SU-DHL-6 (cell line): ENCODE measurements at regions not wholly inside any gene's neighbourhood (a gene's known extent, or its start where the extent isn't known, plus 50 kb on each side); places are given as distances from the start of the nearest gene placed in this dataset.

Source experiments
- H2AFZ ChIP-seq: fragments of 200-600 bp; sonication (generic); 2 replicates; pipeline ENCODE4 v1.6.1; 2014; ENCODE audit warnings: low read depth, mild to moderate bottlenecking, moderate library complexity, mixed read lengths, antibody characterized with exemption, low read length; ENCODE audit not compliant: severe bottlenecking
- H3F3A ChIP-seq: fragments of 200-600 bp; shearing (Covaris generic); 2 replicates; pipeline ENCODE4 v1.6.0; 2016; ENCODE audit warnings: antibody characterized with exemption, mild to moderate bottlenecking; ENCODE audit not compliant: insufficient read depth
- H3K27ac ChIP-seq: fragments of 200-600 bp; sonication (generic); 2 replicates; pipeline ENCODE4 v1.5.1; 2016; ENCODE audit warnings: low read depth, mild to moderate bottlenecking, low read length, moderate library complexity, mixed read lengths
- H3K27me3 ChIP-seq: fragments of 200-600 bp; sonication (generic), shearing (Covaris generic); 2 replicates; pipeline ENCODE4 v1.6.0; 2014; ENCODE audit warnings: mild to moderate bottlenecking, low read length
- H3K36me3 ChIP-seq: fragments of 200-600 bp; sonication (generic); 2 replicates; pipeline ENCODE4 v1.6.1; 2014; ENCODE audit warnings: mild to moderate bottlenecking, low read length, mixed read lengths
- H3K4me2 ChIP-seq: fragments of 300-600, 200-600 bp; shearing (Covaris generic), sonication (generic); 2 replicates; pipeline ENCODE4 v1.6.0; 2014; ENCODE audit warnings: low read length, low read depth, mild to moderate bottlenecking; ENCODE audit not compliant: poor library complexity, severe bottlenecking
- H3K4me3 ChIP-seq: fragments of 200-600 bp; sonication (generic); 2 replicates; pipeline ENCODE4 v1.5.1; 2014; ENCODE audit warnings: antibody characterized with exemption, low read length, mild to moderate bottlenecking, mixed read lengths; ENCODE audit not compliant: insufficient read depth, poor library complexity, severe bottlenecking
- H3K79me2 ChIP-seq: fragments of 200-600 bp; sonication (generic); 2 replicates; pipeline ENCODE4 v1.6.1; 2014; ENCODE audit warnings: mild to moderate bottlenecking, low read length, moderate library complexity; ENCODE audit not compliant: insufficient read depth
- H3K9ac ChIP-seq: fragments of 200-600 bp; sonication (generic); 2 replicates; pipeline ENCODE4 v1.7.0; 2014; ENCODE audit warnings: mild to moderate bottlenecking, low read length
- H3K9me2 ChIP-seq: fragments of 200-600 bp; sonication (generic); replicated peaks from 2 replicates; pipeline ENCODE4 v1.6.1; 2014; ENCODE audit warnings: low read length; ENCODE audit not compliant: insufficient read depth
- H3K9me3 ChIP-seq: fragments of 200-600 bp; sonication (generic); 2 replicates; pipeline ENCODE4 v1.6.1; 2014; ENCODE audit warnings: low read length, mixed read lengths; ENCODE audit not compliant: insufficient read depth
- H4K20me1 ChIP-seq: fragments of 200-600 bp; sonication (generic); 2 replicates; pipeline ENCODE4 v1.6.1; 2014; ENCODE audit warnings: low read depth, mild to moderate bottlenecking, antibody characterized with exemption, low read length, moderate library complexity, mixed read lengths
- EZH2phosphoT487 ChIP-seq: fragments of 200-600 bp; sonication (generic), shearing (Covaris generic); conservative IDR thresholded peaks from 2 replicates; pipeline ENCODE4 v1.6.1; 2018; ENCODE audit warnings: mild to moderate bottlenecking, antibody characterized with exemption, low read length, moderate library complexity, mixed read lengths
- TF ChIP-seq, protein P1 (sequence below): fragments of 200-600 bp; sonication (generic); IDR thresholded peaks from one replicate; pipeline ENCODE4 v1.5.1; 2017; ENCODE audit warnings: antibody characterized with exemption, mild to moderate bottlenecking, low read length, moderate library complexity; ENCODE audit not compliant: insufficient read depth, poor library complexity, severe bottlenecking

DNA sequence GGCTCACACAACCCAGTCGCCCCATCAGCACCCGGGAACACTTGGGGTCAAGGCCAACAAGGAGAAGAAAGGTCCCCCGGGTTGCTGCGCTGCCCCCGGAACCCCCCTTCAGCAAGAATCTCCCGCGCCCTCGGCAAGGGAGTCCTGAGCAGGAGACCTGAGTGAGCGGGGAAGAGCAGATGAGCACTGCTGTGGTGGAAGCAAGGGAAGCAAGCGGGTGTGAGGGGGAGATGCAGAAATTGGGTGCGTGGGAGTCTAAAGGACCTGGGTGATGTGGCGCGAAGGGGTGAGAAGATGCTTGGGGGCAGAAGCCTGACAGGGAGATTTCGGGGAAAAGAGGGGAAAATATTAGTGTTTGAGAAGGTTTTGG, 105.5 kb upstream of the PRB2 start:
- Histone ChIP-seq H3K27me3 (no peaks in the 10 kb centered on the region), H4K20me1 (no peaks in the 10 kb centered on the region), H3K36me3 (no peaks in the 10 kb centered on the region), H3K27ac (no peak overlapping the region), H3K9me3 (no peaks in the 10 kb centered on the region), H3K4me3 (no peak overlapping the region), H3K9ac (no peak overlapping the region), H3K4me2 (no peak overlapping the region), H2AFZ (no peak overlapping the region), H3F3A (no peaks in the 10 kb centered on the region), H3K79me2 (no peaks in the 10 kb centered on the region), H3K9me2 (no peaks in the 10 kb centered on the region)
- TF ChIP-seq, protein P1, sequence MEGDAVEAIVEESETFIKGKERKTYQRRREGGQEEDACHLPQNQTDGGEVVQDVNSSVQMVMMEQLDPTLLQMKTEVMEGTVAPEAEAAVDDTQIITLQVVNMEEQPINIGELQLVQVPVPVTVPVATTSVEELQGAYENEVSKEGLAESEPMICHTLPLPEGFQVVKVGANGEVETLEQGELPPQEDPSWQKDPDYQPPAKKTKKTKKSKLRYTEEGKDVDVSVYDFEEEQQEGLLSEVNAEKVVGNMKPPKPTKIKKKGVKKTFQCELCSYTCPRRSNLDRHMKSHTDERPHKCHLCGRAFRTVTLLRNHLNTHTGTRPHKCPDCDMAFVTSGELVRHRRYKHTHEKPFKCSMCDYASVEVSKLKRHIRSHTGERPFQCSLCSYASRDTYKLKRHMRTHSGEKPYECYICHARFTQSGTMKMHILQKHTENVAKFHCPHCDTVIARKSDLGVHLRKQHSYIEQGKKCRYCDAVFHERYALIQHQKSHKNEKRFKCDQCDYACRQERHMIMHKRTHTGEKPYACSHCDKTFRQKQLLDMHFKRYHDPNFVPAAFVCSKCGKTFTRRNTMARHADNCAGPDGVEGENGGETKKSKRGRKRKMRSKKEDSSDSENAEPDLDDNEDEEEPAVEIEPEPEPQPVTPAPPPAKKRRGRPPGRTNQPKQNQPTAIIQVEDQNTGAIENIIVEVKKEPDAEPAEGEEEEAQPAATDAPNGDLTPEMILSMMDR, result no peak
- TF ChIP-seq EZH2phosphoT487, result no peak

DNA sequence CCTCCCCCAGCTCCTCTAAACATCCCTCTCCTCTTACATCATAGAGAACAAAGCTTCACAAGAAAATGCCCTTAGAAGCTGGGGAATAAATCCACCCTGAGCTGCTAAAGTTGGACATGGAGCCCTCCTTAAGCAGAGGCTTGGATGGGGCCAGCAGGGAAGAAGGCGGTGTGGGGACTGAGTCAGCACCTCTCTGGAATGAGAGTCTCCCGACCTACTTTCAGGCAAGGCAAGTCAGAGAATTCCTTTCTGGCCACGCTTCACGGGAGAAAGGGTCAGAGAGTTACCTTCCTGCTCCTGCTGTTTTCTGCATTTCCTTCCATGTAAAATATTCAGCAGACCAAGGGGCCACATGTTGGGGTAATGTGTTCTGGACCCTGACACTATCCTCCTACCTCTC, 113.3 kb upstream of the PRB2 start:
- Histone ChIP-seq H3K27me3 (no peaks in the 10 kb centered on the region), H3K4me3 (no peak overlapping the region), H3K9me2 (no peaks in the 10 kb centered on the region), H3K36me3 (no peaks in the 10 kb centered on the region), H3K9me3 (no peaks in the 10 kb centered on the region), H3K4me2 (no peak overlapping the region), H3K27ac (no peak overlapping the region), H4K20me1 (no peaks in the 10 kb centered on the region), H3K79me2 (no peaks in the 10 kb centered on the region), H2AFZ (no peak overlapping the region), H3K9ac (no peak overlapping the region), H3F3A (no peaks in the 10 kb centered on the region)
- no peak for TF ChIP-seq EZH2phosphoT487

DNA sequence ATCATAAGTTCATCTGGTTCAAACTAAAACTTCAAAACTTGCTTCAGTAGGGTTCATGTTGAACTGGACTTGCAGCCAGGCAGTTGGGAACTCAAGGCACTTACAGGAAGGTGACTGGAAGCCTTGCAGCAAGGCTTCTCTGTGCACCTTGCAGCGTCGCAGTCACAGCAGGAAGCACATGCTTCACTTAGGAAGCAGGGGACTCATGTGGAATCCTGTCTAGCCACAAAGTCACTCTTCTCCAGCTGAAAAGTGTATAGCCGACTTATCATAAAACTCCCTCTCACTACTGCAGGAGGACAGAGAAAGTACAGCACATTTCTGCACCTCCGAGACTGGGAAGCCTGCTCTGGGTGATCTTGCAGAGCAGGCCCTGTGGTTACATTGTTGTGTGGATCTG, 114.0 kb upstream of the PRB2 start:
- H3K4me2 ChIP-seq, result no peak overlapping the region

DNA sequence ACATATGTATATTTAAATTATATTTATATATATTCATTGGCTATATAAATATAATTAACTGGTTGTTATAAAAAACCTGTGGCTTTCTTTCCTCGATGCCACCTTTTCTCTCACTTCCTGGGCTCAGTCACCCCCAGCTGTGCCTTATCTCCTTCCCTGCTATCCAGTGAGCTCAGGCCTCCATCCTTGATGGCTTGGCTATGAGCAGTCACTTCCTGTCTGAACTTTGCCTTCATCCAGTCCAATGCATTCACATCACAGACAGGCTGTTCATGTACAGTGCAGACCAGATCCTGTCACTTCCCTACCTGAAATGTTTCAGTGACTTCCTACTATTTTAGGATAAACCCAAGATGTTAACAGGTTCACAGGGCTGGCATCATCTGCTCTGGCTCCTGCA, 115.3 kb upstream of the PRB2 start:
- Histone ChIP-seq H3K79me2 (no peaks in the 10 kb centered on the region), H3K9me2 (no peaks in the 10 kb centered on the region)
- TF ChIP-seq, protein P1, result no peak
- no peak for TF ChIP-seq EZH2phosphoT487

More for the DNA sequence above, 114.0 kb upstream of the PRB2 start:
- H3K79me2 ChIP-seq, result no peaks in the 10 kb centered on the region
- H3K9me2 ChIP-seq, result no peaks in the 10 kb centered on the region
- no peaks in the 10 kb centered on the region for H3K9me3 ChIP-seq
- no peak overlapping the region for H3K4me3 ChIP-seq
- TF ChIP-seq, protein P1, result no peak
- no peak for TF ChIP-seq EZH2phosphoT487
- H3K9ac ChIP-seq, result no peak overlapping the region
- no peak overlapping the region for H2AFZ ChIP-seq
- no peaks in the 10 kb centered on the region for H3F3A ChIP-seq
- no peak overlapping the region for H3K27ac ChIP-seq
- no peaks in the 10 kb centered on the region for H3K27me3 ChIP-seq
- H3K36me3 ChIP-seq, result no peaks in the 10 kb centered on the region
- H4K20me1 ChIP-seq, result no peaks in the 10 kb centered on the region

More for the DNA sequence above, 115.3 kb upstream of the PRB2 start:
- Histone ChIP-seq H3F3A (no peaks in the 10 kb centered on the region), H3K9ac (no peak overlapping the region), H3K9me3 (no peaks in the 10 kb centered on the region), H3K4me2 (no peak overlapping the region), H2AFZ (no peak overlapping the region), H4K20me1 (no peaks in the 10 kb centered on the region), H3K27me3 (no peaks in the 10 kb centered on the region), H3K4me3 (no peak overlapping the region), H3K36me3 (no peaks in the 10 kb centered on the region), H3K27ac (no peak overlapping the region)
